AG09309 (cell line): ENCODE measurements at regions not wholly inside any gene's neighbourhood (a gene's known extent, or its start where the extent isn't known, plus 50 kb on each side); places are given as distances from the start of the nearest gene placed in this dataset.

Experiments
- DNase-seq: peaks from one replicate; pipeline ENCODE4 v3.0.0-alpha.2; 2010; ENCODE audit warnings: low read depth
- H3K4me3 ChIP-seq: 2 replicates; pipeline ENCODE4 v1.5.1; 2011; ENCODE audit warnings: mild to moderate bottlenecking, low read depth, low read length, moderate library complexity; ENCODE audit not compliant: control insufficient read depth
- TF ChIP-seq, protein P1 (sequence below): IDR thresholded peaks from 2 replicates; pipeline ENCODE4 v1.5.1; 2011; ENCODE audit warnings: mild to moderate bottlenecking, low read depth, low read length, inconsistent platforms; ENCODE audit not compliant: insufficient read depth, control insufficient read depth; ENCODE audit errors: missing control alignments

DNA sequence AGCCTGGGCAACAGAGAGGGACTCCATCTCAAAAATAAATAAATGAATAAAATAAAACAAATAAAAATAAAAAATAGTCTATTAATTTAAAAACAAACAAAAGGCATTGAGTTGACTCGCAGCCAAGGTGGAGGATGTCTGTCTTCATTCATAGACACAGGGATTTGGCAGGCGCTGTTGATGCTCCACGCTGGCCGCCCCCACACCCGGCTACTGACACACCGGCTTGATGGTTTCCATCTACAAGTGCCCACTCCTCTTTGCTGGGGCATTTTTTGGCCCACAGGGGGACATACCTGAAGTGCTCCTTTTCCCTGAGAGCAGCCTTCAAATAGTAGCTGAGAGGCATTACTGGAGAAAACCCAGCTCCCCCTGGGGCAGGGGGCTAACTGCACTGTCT is 178.3 kb upstream of the RALGAPA2 start:
- no peak for DNase-seq
- H3K4me3 ChIP-seq = no peak overlapping the region
- TF ChIP-seq, protein P1, sequence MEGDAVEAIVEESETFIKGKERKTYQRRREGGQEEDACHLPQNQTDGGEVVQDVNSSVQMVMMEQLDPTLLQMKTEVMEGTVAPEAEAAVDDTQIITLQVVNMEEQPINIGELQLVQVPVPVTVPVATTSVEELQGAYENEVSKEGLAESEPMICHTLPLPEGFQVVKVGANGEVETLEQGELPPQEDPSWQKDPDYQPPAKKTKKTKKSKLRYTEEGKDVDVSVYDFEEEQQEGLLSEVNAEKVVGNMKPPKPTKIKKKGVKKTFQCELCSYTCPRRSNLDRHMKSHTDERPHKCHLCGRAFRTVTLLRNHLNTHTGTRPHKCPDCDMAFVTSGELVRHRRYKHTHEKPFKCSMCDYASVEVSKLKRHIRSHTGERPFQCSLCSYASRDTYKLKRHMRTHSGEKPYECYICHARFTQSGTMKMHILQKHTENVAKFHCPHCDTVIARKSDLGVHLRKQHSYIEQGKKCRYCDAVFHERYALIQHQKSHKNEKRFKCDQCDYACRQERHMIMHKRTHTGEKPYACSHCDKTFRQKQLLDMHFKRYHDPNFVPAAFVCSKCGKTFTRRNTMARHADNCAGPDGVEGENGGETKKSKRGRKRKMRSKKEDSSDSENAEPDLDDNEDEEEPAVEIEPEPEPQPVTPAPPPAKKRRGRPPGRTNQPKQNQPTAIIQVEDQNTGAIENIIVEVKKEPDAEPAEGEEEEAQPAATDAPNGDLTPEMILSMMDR = no peak

DNA sequence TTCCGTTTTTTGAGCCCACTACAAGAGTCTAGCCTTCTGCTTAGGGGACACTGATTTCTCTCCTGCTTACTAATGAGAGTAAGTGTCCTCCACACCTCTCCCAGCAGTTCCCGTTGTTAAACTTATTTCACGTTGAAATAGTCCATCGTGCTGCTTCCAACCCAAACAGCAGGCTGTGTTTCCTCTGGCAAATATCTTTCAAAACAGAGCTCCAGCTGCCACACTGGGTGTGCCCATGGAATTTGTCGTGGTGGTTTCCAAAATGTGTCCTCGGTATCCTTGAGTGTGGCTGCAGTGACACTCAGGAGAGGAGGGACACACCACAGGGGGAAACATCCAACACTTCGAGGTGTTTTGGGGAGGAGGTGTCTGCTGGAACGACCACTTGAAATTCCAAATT is 176.5 kb upstream of the RALGAPA2 start:
- DNase-seq = no peak
- TF ChIP-seq, protein P1 = no peak

DNA sequence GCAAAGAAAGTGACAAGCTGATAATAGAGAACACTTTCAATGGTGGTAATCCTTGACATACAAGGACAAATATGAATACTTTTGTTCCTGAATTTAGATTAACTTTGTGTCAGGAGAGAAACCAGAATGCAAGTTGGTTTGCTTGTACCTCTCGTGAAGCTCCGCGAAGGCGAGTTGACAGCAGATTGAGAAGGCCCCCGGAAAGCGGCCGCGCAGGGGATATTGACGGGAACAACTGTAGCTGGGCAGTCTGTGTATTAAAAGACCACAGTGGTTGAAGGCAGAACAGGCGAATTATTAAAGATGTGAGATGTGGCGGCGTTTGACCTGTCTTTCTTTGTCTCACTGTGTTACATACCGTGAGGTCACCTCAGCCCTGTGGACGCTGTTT is 175.8 kb upstream of the RALGAPA2 start:
- DNase-seq = no peak
- TF ChIP-seq, protein P1 = no peak
- no peak overlapping the region for H3K4me3 ChIP-seq

More for the DNA sequence above, 176.5 kb upstream of the RALGAPA2 start:
- H3K4me3 ChIP-seq = no peak overlapping the region

DNA sequence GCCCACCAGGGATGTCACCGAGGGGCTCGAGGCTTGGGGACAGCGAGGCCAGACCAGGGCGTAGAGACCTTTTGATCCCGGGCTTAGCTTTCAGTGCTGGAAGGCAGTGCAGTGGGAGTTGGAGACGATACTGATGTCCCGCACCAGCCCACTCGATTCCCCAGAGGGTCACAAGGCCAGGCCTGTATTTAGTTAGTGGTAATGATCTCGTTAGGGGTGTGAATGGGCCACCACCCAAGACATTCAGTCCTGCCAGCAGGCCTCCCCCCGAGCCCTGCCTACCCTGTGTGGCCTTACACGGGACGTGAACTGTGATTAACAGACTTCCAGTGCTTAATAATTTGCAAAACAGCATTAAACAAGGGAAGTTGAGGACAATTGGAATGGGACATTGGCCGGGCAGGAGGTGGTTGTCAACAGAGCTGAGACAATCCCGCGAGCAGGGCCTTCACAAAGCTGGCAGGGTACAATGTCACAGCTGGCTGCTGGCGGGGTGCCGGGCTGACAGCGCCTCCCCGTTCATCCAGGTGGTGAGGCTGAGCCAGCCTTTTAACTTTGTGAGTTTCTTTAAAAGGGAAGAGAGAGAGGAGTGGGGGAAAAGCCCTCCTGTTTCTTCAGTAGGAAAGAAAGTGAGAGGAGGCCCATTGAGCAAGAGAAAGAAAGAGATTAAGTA is 175.3 kb upstream of the RALGAPA2 start:
- no peak overlapping the region for H3K4me3 ChIP-seq

DNA sequence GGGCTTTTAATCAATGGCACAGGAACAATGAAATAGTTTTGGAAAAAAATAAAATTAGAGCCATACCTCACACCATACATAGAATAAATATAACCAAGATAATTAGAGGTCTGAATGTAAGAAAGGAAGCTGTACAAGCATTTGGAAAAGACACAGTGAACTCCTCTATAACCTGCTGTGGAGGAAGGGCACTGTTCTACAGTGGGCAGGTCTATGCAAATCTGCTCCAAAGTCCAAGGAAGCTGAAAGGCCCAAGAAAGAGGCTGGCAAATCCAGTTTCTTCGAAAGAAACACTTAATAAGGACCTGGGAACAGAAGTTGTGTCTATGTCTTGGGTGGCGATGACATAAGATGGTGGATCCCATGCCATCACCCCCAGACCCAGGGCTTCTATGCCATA is 169.4 kb upstream of the RALGAPA2 start:
- no peak overlapping the region for H3K4me3 ChIP-seq
- TF ChIP-seq, protein P1 = no peak
- no peak for DNase-seq

More for the DNA sequence above, 175.3 kb upstream of the RALGAPA2 start:
- TF ChIP-seq, protein P1 = no peak
- no peak for DNase-seq

DNA sequence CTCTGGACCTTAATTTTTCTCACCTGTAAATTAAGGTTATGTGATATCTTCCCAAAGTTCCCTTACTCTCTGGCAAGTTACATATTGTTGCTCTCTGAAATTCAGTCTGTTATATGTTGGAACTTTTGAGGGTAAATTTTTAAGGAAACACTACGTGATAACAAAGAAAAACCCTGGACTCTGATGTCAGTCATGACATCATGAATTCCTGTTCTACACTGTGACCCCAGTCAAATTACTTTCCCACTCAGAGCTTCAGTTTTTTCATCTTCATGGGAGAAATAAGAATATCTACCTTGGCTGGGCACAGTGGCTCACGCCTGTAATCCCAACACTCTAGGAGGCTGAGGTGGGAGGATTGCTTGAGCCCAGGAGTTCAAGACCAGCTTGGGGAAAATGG is 164.6 kb upstream of the RALGAPA2 start:
- no peak for DNase-seq
- TF ChIP-seq, protein P1 = no peak

More for the DNA sequence above, 164.6 kb upstream of the RALGAPA2 start:
- no peak overlapping the region for H3K4me3 ChIP-seq
